BE2C (cell line): ENCODE measurements at regions not wholly inside any gene's neighbourhood (a gene's known extent, or its start where the extent isn't known, plus 50 kb on each side); places are given as distances from the start of the nearest gene placed in this dataset.

Experiments used
- DNase-seq: peaks from one replicate; pipeline ENCODE4 v3.0.0-alpha.2; 2020
- H3K27me3 ChIP-seq: fragments of 250-450 bp; sonication (Bioruptor Pico); 2 replicates; pipeline ENCODE4 v1.5.1; 2020; ENCODE audit warnings: mild to moderate bottlenecking
- H3K36me3 ChIP-seq: fragments of 250-450 bp; sonication (Bioruptor Pico); 2 replicates; pipeline ENCODE4 v1.5.1; 2020; ENCODE audit warnings: mild to moderate bottlenecking
- H3K4me1 ChIP-seq: fragments of 250-450 bp; sonication (Bioruptor Pico); 2 replicates; pipeline ENCODE4 v1.5.1; 2020
- H3K4me3 ChIP-seq: 2 replicates; pipeline ENCODE4 v1.5.1; 2011; ENCODE audit warnings: low read depth, low read length
- H3K9me3 ChIP-seq: fragments of 250-450 bp; sonication (Bioruptor Pico); 2 replicates; pipeline ENCODE4 v1.5.1; 2020
- CTCF ChIP-seq: IDR thresholded peaks from 2 replicates; pipeline ENCODE4 v1.5.1; 2012; ENCODE audit warnings: mild to moderate bottlenecking, low read depth, low read length

GRCh38 chr11:8799273-8799672, 111.7 kb upstream of the AKIP1 start:
- Histone ChIP-seq H3K4me1 (no peaks in the 10 kb centered on the region), H3K36me3 (no peaks in the 10 kb centered on the region), H3K9me3 (no peaks in the 10 kb centered on the region), H3K4me3 (no peak overlapping the region), H3K27me3 (no peaks in the 10 kb centered on the region)
- no peak for TF ChIP-seq CTCF
- DNase-seq = no peak

DNA sequence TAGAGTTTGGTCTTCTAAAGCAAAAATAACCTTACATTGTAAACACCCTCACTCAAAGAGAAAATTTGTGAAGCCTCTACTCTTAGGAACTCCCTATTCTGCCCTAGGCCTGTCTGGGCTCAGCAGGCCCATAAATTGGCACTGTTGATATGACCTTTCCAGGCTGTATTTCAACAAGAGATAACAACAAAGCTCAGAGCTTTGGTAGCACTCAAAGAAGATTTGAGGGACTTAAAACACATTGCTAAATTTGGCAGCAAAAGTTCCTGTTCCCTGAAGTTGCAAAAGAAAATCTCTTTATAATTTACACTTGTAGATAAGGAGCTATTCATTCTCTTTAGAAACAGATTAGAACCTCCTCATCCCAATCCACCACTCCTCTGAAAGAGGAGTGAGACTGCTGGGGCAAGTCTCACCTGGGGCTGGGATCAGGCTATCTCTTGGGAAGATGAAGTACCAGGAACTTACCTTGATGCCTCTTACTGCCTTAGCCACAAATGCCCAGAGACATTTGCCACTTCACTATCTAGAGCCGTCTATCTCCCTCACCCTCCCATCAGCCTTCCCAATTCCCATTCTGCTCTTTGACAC, 110.4 kb upstream of the AKIP1 start:
- DNase-seq = no peak
- Histone ChIP-seq H3K9me3 (no peaks in the 10 kb centered on the region), H3K36me3 (no peaks in the 10 kb centered on the region), H3K4me3 (no peak overlapping the region), H3K4me1 (no peaks in the 10 kb centered on the region), H3K27me3 (no peaks in the 10 kb centered on the region)
- TF ChIP-seq CTCF = no peak

DNA sequence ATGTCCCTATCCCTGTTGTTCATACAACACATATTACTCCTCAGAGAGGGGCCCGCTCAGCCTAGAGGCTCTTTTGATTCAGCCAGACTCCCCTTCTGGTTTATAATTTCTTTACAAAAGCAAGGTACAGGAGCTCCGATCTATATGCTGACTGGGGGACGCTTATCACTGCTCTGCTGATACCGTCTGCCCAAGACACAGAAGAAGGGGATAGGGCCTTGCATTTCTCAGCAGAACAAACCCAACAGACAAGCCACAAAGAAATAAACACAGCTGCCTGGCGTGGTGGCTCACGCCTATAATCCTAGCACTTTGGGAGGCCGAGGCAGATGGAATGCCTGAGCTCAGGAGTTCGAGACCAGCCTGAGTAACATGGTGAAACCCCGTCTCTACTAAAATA, 109.9 kb upstream of the AKIP1 start:
- no peaks in the 10 kb centered on the region for H3K27me3 ChIP-seq
- no peak for TF ChIP-seq CTCF
- no peaks in the 10 kb centered on the region for H3K4me1 ChIP-seq
- H3K36me3 ChIP-seq = no peaks in the 10 kb centered on the region
- H3K9me3 ChIP-seq = no peaks in the 10 kb centered on the region
- DNase-seq = no peak
- H3K4me3 ChIP-seq = no peak overlapping the region

DNA sequence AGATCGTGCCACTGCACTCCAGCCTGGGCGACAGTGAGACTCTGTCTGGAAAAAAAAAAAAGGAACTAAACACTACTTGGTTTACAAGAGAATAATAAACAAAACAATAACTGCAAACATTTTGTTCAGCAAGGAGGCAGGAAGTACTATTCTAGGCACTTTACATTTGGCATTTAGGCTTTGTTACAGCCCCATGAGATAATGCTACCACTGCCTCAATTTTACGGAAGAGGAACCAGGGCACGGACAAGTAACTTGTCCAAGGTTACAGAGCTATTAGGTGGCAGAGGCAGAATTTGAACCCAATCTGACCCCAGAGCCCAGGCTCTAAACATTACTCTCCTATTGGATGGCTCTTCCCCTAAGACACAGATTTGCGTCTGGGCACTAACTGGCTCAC, 108.7 kb upstream of the AKIP1 start:
- no peak for TF ChIP-seq CTCF
- no peak overlapping the region for H3K4me3 ChIP-seq
- H3K27me3 ChIP-seq = no peaks in the 10 kb centered on the region
- no peaks in the 10 kb centered on the region for H3K36me3 ChIP-seq
- no peaks in the 10 kb centered on the region for H3K9me3 ChIP-seq
- H3K4me1 ChIP-seq = no peaks in the 10 kb centered on the region
- no peak for DNase-seq

DNA sequence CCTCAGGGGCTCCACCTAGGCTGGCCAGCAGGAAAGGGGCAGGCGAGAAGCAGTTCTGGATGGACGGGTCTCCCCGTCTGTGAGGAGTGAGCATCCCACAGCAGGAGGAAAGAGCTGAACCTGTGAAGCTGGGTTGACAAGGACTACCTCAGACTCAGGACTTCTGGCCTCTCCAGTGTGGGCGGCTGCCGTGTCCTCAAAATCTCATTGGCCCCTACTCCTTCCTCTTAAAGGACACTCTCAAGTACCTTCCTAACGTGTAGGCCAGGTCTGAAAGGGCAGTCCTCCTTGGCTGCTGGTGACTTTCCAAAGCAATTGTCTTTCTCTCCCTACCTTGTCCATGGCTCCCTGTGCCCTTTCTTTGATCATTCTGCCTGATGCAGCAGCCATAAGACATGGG, 107.0 kb upstream of the AKIP1 start:
- Histone ChIP-seq H3K4me1 (no peaks in the 10 kb centered on the region), H3K27me3 (no peaks in the 10 kb centered on the region), H3K4me3 (no peak overlapping the region), H3K9me3 (no peaks in the 10 kb centered on the region), H3K36me3 (no peaks in the 10 kb centered on the region)
- TF ChIP-seq CTCF = no peak
- DNase-seq = no peak

GRCh38 chr11:8805296-8805695, 105.7 kb upstream of the AKIP1 start:
- Histone ChIP-seq H3K4me1 (no peaks in the 10 kb centered on the region), H3K36me3 (no peaks in the 10 kb centered on the region), H3K4me3 (no peak overlapping the region), H3K9me3 (no peaks in the 10 kb centered on the region), H3K27me3 (no peaks in the 10 kb centered on the region)
- no peak for TF ChIP-seq CTCF
- no peak for DNase-seq
